Natural killer cell treated with Interleukin-12 subunit alpha and Interleukin-12 subunit beta and Interleukin-15 and Interleukin-18, amount 100 ng/mL, for 72 hours (primary cell): ENCODE measurements at regions not wholly inside any gene's neighbourhood (a gene's known extent, or its start where the extent isn't known, plus 50 kb on each side); places are given as distances from the start of the nearest gene placed in this dataset.

Experiments
- ATAC-seq, 2 donors: fragments of 150-1000 bp; cut with Tn5 transposase in 1 of 2; sonication (Bioruptor Pico), chemical (Tn5 transposase) in 1 of 2; 2 replicates each; pipeline ENCODE4 v1.10.0; 2021
- DNase-seq: peaks from one replicate; pipeline ENCODE4 v3.0.0; 2022; ENCODE audit warnings: low spot score
- H3K27ac Mint-ChIP-seq, 2 donors: 1 replicate in 1 of 2; 2 replicates in 1 of 2; pipeline ENCODE4 v1.8.0; 2022; ENCODE audit warnings: mixed read lengths in 2 of 2, mild to moderate bottlenecking in 1 of 2, moderate library complexity in 1 of 2
- H3K27me3 Mint-ChIP-seq, 2 donors: 1 replicate in 1 of 2; 2 replicates in 1 of 2; pipeline ENCODE4 v1.8.0; 2022; ENCODE audit warnings: mixed read lengths in 2 of 2
- H3K36me3 Mint-ChIP-seq: one replicate; pipeline ENCODE4 v1.8.0; 2022; ENCODE audit warnings: mixed read lengths
- H3K4me1 Mint-ChIP-seq, 2 donors: 1 replicate in 1 of 2; 2 replicates in 1 of 2; pipeline ENCODE4 v1.8.0; 2022; ENCODE audit warnings: low read depth in 2 of 2, mixed read lengths in 2 of 2, mild to moderate bottlenecking in 1 of 2
- H3K4me3 Mint-ChIP-seq: one replicate; pipeline ENCODE4 v1.8.0; 2022; ENCODE audit warnings: mixed read lengths
- H3K9me3 Mint-ChIP-seq: 2 replicates; pipeline ENCODE4 v1.8.0; 2022; ENCODE audit warnings: mixed read lengths

- H3K27me3 Mint-ChIP-seq, result peaks cover 0 to 3% of the 10 kb centered on the region in 2 donors
- no peak overlapping the region for H3K27ac Mint-ChIP-seq
- H3K4me1 Mint-ChIP-seq, result no peaks in the 10 kb centered on the region
- H3K36me3 Mint-ChIP-seq, result peaks cover 13% of the 10 kb centered on the region
- ATAC-seq, result no peak
- H3K9me3 Mint-ChIP-seq, result peaks cover 16% of the 10 kb centered on the region
- no peak overlapping the region for H3K4me3 Mint-ChIP-seq
- DNase-seq, result no peak
Measured at GRCh38 chr15:54850101-54850500, 346.6 kb downstream of the RSL24D1 start.

- DNase-seq (no peak), ATAC-seq (no peak)
- H3K36me3 Mint-ChIP-seq, result no peaks in the 10 kb centered on the region
- H3K27me3 Mint-ChIP-seq, result peaks cover 0 to 3% of the 10 kb centered on the region in 2 donors
- peaks cover 5% of the 10 kb centered on the region for H3K9me3 Mint-ChIP-seq
- H3K27ac Mint-ChIP-seq, result no peak overlapping the region
- no peaks in the 10 kb centered on the region for H3K4me1 Mint-ChIP-seq
- no peak overlapping the region for H3K4me3 Mint-ChIP-seq
Measured at GRCh38 chr15:54843006-54843405, 353.7 kb downstream of the RSL24D1 start.

- ATAC-seq, result no peak
- H3K9me3 Mint-ChIP-seq, result no peaks in the 10 kb centered on the region
Measured at GRCh38 chr15:54841701-54842305, 354.9 kb downstream of the RSL24D1 start.

GRCh38 chr15:54840621-54841398 is 355.9 kb downstream of the RSL24D1 start:
- DNase-seq (no peak), ATAC-seq (no peak)
- Mint-ChIP-seq H3K4me3 (no peak overlapping the region), H3K27me3 (no peaks in the 10 kb centered on the region), H3K4me1 (no peaks in the 10 kb centered on the region), H3K36me3 (no peaks in the 10 kb centered on the region), H3K9me3 (no peaks in the 10 kb centered on the region), H3K27ac (no peak overlapping the region)

More at GRCh38 chr15:54841701-54842305, 354.9 kb downstream of the RSL24D1 start:
- H3K4me1 Mint-ChIP-seq, result no peaks in the 10 kb centered on the region
- H3K27ac Mint-ChIP-seq, result no peak overlapping the region
- no peaks in the 10 kb centered on the region for H3K27me3 Mint-ChIP-seq
- DNase-seq, result no peak
- no peaks in the 10 kb centered on the region for H3K36me3 Mint-ChIP-seq
- H3K4me3 Mint-ChIP-seq, result no peak overlapping the region

- Mint-ChIP-seq H3K27me3 (no peaks in the 10 kb centered on the region), H3K4me3 (no peak overlapping the region), H3K4me1 (no peaks in the 10 kb centered on the region), H3K27ac (no peak overlapping the region), H3K9me3 (peaks cover 4% of the 10 kb centered on the region), H3K36me3 (no peaks in the 10 kb centered on the region)
- no peak for DNase-seq
- no peak for ATAC-seq
Measured at GRCh38 chr15:54839379-54839778, 357.4 kb downstream of the RSL24D1 start.

GRCh38 chr15:54836052-54836795 is 360.5 kb downstream of the RSL24D1 start:
- H3K4me1 Mint-ChIP-seq, result no peaks in the 10 kb centered on the region
- H3K36me3 Mint-ChIP-seq, result no peaks in the 10 kb centered on the region
- peaks cover 4% of the 10 kb centered on the region for H3K9me3 Mint-ChIP-seq
- DNase-seq, result no peak
- ATAC-seq, result no peak
- no peak overlapping the region for H3K27ac Mint-ChIP-seq
- no peaks in the 10 kb centered on the region for H3K27me3 Mint-ChIP-seq
- no peak overlapping the region for H3K4me3 Mint-ChIP-seq

- Mint-ChIP-seq H3K27ac (no peak overlapping the region), H3K9me3 (no peaks in the 10 kb centered on the region), H3K4me1 (no peaks in the 10 kb centered on the region), H3K36me3 (peaks cover 6% of the 10 kb centered on the region), H3K4me3 (no peak overlapping the region), H3K27me3 (no peaks in the 10 kb centered on the region)
- ATAC-seq (no peak), DNase-seq (no peak)
Measured at GRCh38 chr15:54829821-54830220, 366.9 kb downstream of the RSL24D1 start.

- ATAC-seq (no peak), DNase-seq (no peak)
- no peaks in the 10 kb centered on the region for H3K36me3 Mint-ChIP-seq
Measured at GRCh38 chr15:54820811-54821210, 375.9 kb downstream of the RSL24D1 start.

GRCh38 chr15:54820098-54820497 is 376.6 kb downstream of the RSL24D1 start:
- H3K27ac Mint-ChIP-seq, result no peak overlapping the region
- ATAC-seq (no peak), DNase-seq (no peak)
- H3K4me1 Mint-ChIP-seq, result no peaks in the 10 kb centered on the region
- peaks cover 13% of the 10 kb centered on the region for H3K9me3 Mint-ChIP-seq
- H3K4me3 Mint-ChIP-seq, result no peak overlapping the region
- no peaks in the 10 kb centered on the region for H3K27me3 Mint-ChIP-seq
- no peaks in the 10 kb centered on the region for H3K36me3 Mint-ChIP-seq

More at GRCh38 chr15:54820811-54821210, 375.9 kb downstream of the RSL24D1 start:
- H3K9me3 Mint-ChIP-seq, result peaks cover 10% of the 10 kb centered on the region
- H3K4me1 Mint-ChIP-seq, result no peaks in the 10 kb centered on the region
- no peak overlapping the region for H3K27ac Mint-ChIP-seq
- H3K27me3 Mint-ChIP-seq, result no peaks in the 10 kb centered on the region
- H3K4me3 Mint-ChIP-seq, result no peak overlapping the region

- no peak overlapping the region for H3K27ac Mint-ChIP-seq
- no peak overlapping the region for H3K4me3 Mint-ChIP-seq
- H3K36me3 Mint-ChIP-seq, result no peaks in the 10 kb centered on the region
- no peaks in the 10 kb centered on the region for H3K4me1 Mint-ChIP-seq
- DNase-seq (no peak), ATAC-seq (no peak)
- H3K27me3 Mint-ChIP-seq, result no peaks in the 10 kb centered on the region
- peaks cover 18% of the 10 kb centered on the region for H3K9me3 Mint-ChIP-seq
Measured at GRCh38 chr15:54816401-54816800, 380.3 kb downstream of the RSL24D1 start.

GRCh38 chr15:54815556-54815955 is 381.2 kb downstream of the RSL24D1 start:
- H3K27ac Mint-ChIP-seq, result no peak overlapping the region
- DNase-seq (no peak), ATAC-seq (no peak)

GRCh38 chr15:54812383-54812782 is 384.4 kb downstream of the RSL24D1 start:
- ATAC-seq, result no peak
- no peaks in the 10 kb centered on the region for H3K36me3 Mint-ChIP-seq
- no peaks in the 10 kb centered on the region for H3K4me1 Mint-ChIP-seq

More at GRCh38 chr15:54815556-54815955, 381.2 kb downstream of the RSL24D1 start:
- H3K4me3 Mint-ChIP-seq, result no peak overlapping the region
- peaks cover 19% of the 10 kb centered on the region for H3K9me3 Mint-ChIP-seq
- no peaks in the 10 kb centered on the region for H3K36me3 Mint-ChIP-seq
- no peaks in the 10 kb centered on the region for H3K4me1 Mint-ChIP-seq
- no peaks in the 10 kb centered on the region for H3K27me3 Mint-ChIP-seq

GRCh38 chr15:54810496-54810895 is 386.2 kb downstream of the RSL24D1 start:
- H3K9me3 Mint-ChIP-seq, result peaks cover 14% of the 10 kb centered on the region
- H3K27ac Mint-ChIP-seq, result no peak overlapping the region
- no peaks in the 10 kb centered on the region for H3K4me1 Mint-ChIP-seq
- ATAC-seq, result no peak
- no peaks in the 10 kb centered on the region for H3K36me3 Mint-ChIP-seq
- H3K4me3 Mint-ChIP-seq, result no peak overlapping the region
- no peak for DNase-seq
- H3K27me3 Mint-ChIP-seq, result no peaks in the 10 kb centered on the region

More at GRCh38 chr15:54812383-54812782, 384.4 kb downstream of the RSL24D1 start:
- H3K9me3 Mint-ChIP-seq, result peaks cover 17% of the 10 kb centered on the region
- H3K27ac Mint-ChIP-seq, result no peak overlapping the region
- DNase-seq, result no peak
- no peaks in the 10 kb centered on the region for H3K27me3 Mint-ChIP-seq
- no peak overlapping the region for H3K4me3 Mint-ChIP-seq

GRCh38 chr15:54810031-54810430 is 386.7 kb downstream of the RSL24D1 start:
- Mint-ChIP-seq H3K4me3 (no peak overlapping the region), H3K36me3 (no peaks in the 10 kb centered on the region), H3K9me3 (peaks cover 14% of the 10 kb centered on the region), H3K4me1 (no peaks in the 10 kb centered on the region), H3K27ac (no peak overlapping the region), H3K27me3 (no peaks in the 10 kb centered on the region)
- ATAC-seq (no peak), DNase-seq (no peak)
